HL-60 (cell line): ENCODE measurements at regions not wholly inside any gene's neighbourhood (a gene's known extent, or its start where the extent isn't known, plus 50 kb on each side); places are given as distances from the start of the nearest gene placed in this dataset.

Experiments used
- DNase-seq, 2 experiments: peaks; one replicate each; pipeline ENCODE4 v3.0.0-alpha.2; 2010 to 2020; ENCODE audit warnings: low read depth in 1 of 2, low spot score in 1 of 2
- H3K27ac ChIP-seq: fragments of 250-450 bp; sonication (Bioruptor Pico); replicated peaks from 2 replicates; pipeline ENCODE4 v1.5.1; 2020; ENCODE audit warnings: mild to moderate bottlenecking, moderate library complexity
- H3K27me3 ChIP-seq: fragments of 250-450 bp; sonication (Bioruptor Pico); 2 replicates; pipeline ENCODE4 v1.5.1; 2021; ENCODE audit warnings: mild to moderate bottlenecking, moderate library complexity; ENCODE audit not compliant: insufficient read depth, poor library complexity, severe bottlenecking
- H3K4me3 ChIP-seq: replicated peaks from 2 replicates; pipeline ENCODE4 v1.5.1; 2011; ENCODE audit warnings: mild to moderate bottlenecking, control low read depth, low read length; ENCODE audit not compliant: insufficient read depth
- GABPA ChIP-seq: IDR thresholded peaks from 2 replicates; pipeline ENCODE4 v1.6.1; 2012; ENCODE audit warnings: low read depth
- POLR2AphosphoS5 ChIP-seq: IDR thresholded peaks from 2 replicates; pipeline ENCODE4 v1.6.1; 2012; ENCODE audit warnings: low read depth
- SPI1 ChIP-seq: IDR thresholded peaks from 2 replicates; pipeline ENCODE4 v1.6.1; 2012; ENCODE audit warnings: low read depth, mild to moderate bottlenecking, borderline replicate concordance
- TF ChIP-seq, protein P1 (sequence below): IDR thresholded peaks from 2 replicates; pipeline ENCODE4 v1.6.1; 2012; ENCODE audit warnings: low read depth; ENCODE audit not compliant: insufficient replicate concordance
- TF ChIP-seq, protein P2 (sequence below): IDR thresholded peaks from one replicate; pipeline ENCODE4 v1.5.1; 2011; ENCODE audit warnings: low read length, control low read depth, inconsistent platforms; ENCODE audit not compliant: insufficient read depth

DNA sequence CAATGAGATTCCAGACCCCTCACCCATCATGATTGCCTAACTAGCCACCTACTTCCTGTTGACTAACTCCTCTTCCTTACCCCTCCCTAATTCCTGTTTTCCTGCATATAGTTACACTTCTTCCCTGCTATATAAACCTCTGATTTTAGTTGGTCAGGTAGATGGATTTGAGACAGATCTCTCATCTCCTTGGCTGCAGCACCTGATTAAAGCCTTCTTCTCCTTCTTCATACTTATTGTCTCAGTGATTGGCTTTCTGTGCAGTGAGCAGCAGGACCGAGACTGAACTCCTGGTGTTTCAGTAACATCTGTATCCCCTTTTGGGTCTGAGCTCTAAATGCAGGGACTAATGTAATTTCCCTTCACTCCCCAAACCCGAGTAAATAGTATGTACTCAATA, 51.7 kb upstream of the ATXN1 start:
- Histone ChIP-seq H3K27ac (no peak overlapping the region), H3K27me3 (no peaks in the 10 kb centered on the region), H3K4me3 (no peak overlapping the region)
- TF ChIP-seq, protein P1, sequence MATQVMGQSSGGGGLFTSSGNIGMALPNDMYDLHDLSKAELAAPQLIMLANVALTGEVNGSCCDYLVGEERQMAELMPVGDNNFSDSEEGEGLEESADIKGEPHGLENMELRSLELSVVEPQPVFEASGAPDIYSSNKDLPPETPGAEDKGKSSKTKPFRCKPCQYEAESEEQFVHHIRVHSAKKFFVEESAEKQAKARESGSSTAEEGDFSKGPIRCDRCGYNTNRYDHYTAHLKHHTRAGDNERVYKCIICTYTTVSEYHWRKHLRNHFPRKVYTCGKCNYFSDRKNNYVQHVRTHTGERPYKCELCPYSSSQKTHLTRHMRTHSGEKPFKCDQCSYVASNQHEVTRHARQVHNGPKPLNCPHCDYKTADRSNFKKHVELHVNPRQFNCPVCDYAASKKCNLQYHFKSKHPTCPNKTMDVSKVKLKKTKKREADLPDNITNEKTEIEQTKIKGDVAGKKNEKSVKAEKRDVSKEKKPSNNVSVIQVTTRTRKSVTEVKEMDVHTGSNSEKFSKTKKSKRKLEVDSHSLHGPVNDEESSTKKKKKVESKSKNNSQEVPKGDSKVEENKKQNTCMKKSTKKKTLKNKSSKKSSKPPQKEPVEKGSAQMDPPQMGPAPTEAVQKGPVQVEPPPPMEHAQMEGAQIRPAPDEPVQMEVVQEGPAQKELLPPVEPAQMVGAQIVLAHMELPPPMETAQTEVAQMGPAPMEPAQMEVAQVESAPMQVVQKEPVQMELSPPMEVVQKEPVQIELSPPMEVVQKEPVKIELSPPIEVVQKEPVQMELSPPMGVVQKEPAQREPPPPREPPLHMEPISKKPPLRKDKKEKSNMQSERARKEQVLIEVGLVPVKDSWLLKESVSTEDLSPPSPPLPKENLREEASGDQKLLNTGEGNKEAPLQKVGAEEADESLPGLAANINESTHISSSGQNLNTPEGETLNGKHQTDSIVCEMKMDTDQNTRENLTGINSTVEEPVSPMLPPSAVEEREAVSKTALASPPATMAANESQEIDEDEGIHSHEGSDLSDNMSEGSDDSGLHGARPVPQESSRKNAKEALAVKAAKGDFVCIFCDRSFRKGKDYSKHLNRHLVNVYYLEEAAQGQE = no peak
- TF ChIP-seq, protein P2, sequence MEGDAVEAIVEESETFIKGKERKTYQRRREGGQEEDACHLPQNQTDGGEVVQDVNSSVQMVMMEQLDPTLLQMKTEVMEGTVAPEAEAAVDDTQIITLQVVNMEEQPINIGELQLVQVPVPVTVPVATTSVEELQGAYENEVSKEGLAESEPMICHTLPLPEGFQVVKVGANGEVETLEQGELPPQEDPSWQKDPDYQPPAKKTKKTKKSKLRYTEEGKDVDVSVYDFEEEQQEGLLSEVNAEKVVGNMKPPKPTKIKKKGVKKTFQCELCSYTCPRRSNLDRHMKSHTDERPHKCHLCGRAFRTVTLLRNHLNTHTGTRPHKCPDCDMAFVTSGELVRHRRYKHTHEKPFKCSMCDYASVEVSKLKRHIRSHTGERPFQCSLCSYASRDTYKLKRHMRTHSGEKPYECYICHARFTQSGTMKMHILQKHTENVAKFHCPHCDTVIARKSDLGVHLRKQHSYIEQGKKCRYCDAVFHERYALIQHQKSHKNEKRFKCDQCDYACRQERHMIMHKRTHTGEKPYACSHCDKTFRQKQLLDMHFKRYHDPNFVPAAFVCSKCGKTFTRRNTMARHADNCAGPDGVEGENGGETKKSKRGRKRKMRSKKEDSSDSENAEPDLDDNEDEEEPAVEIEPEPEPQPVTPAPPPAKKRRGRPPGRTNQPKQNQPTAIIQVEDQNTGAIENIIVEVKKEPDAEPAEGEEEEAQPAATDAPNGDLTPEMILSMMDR = no peak
- no peak for TF ChIP-seq SPI1
- no peak for TF ChIP-seq POLR2AphosphoS5
- no peak for TF ChIP-seq GABPA
- no peak for DNase-seq

DNA sequence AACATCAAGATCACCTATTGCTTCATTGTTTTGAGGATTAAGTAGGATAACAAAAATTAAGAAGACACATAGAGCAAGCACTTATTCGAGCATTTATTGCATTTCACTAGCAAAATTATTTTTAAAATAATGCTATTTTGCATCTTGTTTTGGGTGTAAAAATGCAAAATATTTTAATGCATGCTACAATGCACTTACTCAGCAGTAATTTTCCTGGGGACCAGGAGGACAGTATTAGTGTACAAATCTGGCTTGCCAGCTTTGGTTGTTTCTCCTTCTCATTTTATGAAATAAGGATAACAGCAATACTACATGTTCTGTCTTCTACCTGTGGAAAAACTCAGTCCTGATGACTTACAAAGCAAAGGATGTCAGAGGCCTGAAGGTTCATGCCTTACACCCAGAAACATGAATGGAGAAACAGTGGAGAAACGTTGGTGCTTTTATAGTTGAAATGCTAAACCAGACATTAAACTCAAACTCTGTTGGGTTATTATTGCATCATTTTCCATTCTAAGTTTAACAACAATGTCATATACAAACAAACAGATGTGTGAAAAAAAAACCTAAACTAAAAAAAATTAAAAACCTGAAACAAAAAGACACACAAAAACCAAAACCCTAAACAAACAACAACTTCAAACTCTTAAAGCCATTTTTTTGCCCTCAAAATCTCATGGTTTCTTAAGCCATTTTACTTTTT, 50.2 kb upstream of the ATXN1 start:
- TF ChIP-seq, protein P1 = no peak
- TF ChIP-seq, protein P2 = no peak
- TF ChIP-seq POLR2AphosphoS5 (no peak), SPI1 (no peak), GABPA (no peak)
- Histone ChIP-seq H3K27ac (no peak overlapping the region), H3K4me3 (no peak overlapping the region), H3K27me3 (no peaks in the 10 kb centered on the region)
- DNase-seq = no peak
